Ishikawa (cell line): ENCODE measurements at regions not wholly inside any gene's neighbourhood (a gene's known extent, or its start where the extent isn't known, plus 50 kb on each side); places are given as distances from the start of the nearest gene placed in this dataset.

Experiments
- EP300 ChIP-seq: IDR thresholded peaks from 2 replicates; pipeline ENCODE4 v1.6.1; 2012; ENCODE audit warnings: borderline replicate concordance
- FOXM1 ChIP-seq: IDR thresholded peaks from 2 replicates; pipeline ENCODE4 v1.6.1; 2012; ENCODE audit warnings: low read depth, borderline replicate concordance
- TCF12 ChIP-seq: IDR thresholded peaks from 2 replicates; pipeline ENCODE4 v1.6.1; 2012; ENCODE audit warnings: low read depth
- TF ChIP-seq, protein P1 (sequence below): IDR thresholded peaks from 2 replicates; pipeline ENCODE4 v1.6.1; 2012

DNA sequence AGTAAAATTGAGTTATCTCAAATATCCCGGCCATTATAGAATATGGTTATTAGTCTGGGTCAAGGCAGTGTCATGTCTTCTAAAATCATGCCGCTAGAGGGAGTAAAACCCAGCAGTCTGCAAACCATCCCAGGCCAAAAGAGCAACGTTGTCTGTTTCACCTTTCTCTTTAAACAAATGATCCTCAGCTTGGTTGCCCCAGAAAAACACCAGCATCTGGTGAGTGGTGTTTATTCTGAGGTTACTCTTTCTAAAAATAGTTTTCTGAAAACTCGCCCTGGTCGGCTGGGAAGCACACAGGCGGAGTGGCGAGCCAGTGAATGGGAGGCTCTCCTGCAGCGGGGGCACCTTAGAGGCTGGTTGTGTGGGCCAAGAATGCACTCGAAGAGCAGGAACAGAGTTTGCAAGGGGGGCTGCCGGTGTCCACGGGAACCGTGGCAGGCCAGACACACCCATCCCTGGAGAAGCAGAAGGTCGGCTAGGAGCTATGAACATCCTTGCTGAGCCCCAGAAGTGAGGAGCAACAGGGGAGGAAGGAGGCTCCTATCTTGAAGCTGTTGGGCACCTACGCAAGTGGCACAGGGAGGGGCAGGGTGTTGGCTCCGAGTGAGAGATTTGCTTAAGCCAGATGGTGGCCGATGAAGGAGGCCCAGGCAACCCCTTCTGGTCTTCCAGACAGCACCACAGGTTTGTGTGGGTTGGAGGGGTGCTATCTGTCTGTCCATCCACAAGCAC, 297.1 kb downstream of the ETS1 start:
- TF ChIP-seq, protein P1, sequence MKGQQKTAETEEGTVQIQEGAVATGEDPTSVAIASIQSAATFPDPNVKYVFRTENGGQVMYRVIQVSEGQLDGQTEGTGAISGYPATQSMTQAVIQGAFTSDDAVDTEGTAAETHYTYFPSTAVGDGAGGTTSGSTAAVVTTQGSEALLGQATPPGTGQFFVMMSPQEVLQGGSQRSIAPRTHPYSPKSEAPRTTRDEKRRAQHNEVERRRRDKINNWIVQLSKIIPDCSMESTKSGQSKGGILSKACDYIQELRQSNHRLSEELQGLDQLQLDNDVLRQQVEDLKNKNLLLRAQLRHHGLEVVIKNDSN: no peak
- TF ChIP-seq EP300 (no peak), TCF12 (no peak), FOXM1 (no peak)
